HK-2 (cell line): ENCODE measurements at regions not wholly inside any gene's neighbourhood (a gene's known extent, or its start where the extent isn't known, plus 50 kb on each side); places are given as distances from the start of the nearest gene placed in this dataset.

Experiments
- DNase-seq: peaks from one replicate; pipeline ENCODE4 v3.0.0-alpha.2; 2018; ENCODE audit not compliant: unreplicated experiment

DNA sequence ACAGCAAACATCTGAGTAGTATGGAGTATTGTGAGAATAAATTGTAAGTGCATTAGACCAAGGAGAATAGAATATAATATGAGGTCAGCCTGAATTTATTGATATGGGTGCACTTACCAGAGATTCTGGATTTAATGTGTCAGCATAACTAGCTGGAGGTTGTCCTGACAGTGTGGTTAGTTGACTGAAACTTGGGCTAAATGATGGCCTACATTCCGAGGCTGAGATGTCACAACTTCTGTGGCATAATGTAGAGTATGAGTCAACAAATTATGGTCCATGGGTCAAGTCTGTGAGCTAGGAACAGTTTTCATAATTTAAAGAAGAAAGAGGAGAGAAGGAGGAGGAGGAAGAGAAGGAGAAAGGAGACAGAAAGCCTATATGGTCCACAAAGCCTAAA, 127.6 kb downstream of the QPCT start:
- no peak for DNase-seq

DNA sequence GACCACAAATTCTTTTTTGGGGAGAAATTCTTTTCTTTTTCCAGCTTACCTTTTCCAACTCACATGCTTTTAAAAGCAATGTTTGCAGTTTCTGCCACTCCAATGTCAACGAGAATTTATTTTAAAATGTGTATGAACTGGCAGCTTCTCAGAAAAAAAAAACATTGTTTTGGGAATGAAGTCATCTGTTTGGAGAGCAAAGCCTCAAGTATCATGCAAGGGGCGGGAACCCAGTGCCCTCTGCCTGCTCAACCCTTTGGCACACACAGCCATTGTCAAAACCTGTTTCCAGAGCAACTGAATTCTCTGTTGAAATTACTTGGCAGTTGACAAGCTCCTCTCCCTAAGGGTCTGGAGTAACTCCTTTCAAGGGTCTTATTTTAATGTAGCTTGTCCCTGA, 128.5 kb downstream of the QPCT start:
- DNase-seq, result no peak

DNA sequence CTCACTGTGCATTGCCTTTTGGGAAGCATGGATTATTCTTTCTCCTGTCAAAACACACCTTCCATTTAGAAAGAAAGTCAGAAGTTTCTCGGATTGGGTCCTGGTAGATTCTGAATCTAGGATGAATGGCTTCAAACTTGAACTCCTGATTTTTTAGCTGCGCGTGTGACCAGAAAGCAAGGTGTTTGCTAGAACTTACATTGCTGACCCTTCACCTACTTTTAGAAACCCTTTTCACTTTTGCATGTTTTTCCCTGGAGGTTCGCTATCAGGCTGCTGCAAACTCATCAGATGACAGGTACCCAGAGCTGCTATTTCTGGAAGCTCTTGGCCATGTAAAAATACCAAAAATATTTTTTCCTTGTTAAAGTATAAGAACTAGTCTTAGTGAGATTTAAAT, 132.0 kb downstream of the QPCT start:
- DNase-seq, result no peak

DNA sequence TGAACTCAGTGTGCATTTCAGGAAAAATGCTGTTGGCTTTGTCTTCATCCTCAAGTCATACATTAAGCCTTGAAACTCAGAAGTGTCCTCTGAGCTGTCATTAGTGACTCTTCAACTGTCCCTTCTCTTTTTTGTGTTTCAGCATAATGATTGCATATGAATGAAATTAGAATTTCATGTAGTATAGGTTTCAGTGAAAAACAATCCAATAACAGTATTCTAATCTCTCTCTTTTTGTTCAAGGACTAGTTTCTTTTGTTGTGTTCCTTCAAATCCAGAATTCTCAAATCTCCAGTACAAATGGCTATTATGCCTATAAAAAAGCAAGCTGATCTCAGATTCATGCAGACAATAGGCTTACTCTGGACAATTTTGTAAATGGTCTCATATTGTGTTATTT, 133.5 kb downstream of the QPCT start:
- DNase-seq, result no peak

DNA sequence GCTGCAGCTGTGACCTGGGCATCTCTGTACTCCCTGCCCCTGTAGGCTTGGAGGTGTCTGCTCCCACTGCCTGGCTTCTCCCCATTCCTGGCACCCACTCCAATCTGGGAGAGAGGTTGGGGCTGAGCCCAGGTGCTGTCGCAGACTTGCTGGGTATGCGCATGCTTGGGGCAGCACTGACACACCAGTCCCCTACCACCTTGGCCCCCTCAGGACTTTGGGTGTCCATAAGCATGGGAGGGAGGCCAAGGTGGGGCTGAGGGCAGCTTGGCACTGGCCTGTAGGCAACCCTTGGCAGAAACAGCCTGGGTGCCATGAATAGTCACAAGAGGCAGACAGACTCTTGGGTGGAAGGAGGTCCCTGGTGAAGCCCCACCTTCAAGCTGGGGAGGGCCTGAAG, 136.8 kb downstream of the QPCT start:
- no peak for DNase-seq

DNA sequence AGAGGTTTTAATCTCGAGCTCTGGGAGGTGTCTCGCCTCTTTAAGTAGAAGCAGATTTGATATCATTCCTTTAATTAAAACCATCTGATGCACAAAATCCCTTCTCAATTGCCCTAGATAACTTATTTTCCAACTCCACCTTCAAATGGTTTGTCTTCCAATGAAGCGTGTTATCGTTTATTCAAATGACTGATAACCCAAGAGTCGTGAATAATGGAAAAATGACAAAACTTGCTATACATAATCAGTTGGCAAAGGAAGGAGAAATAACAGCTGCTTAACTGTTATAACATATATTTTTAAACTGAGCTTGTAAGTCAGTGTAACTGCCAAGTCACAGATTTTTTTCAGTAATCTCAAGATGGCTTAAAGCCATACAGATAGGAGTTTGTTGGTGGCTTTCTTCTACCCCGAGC, 144.6 kb downstream of the QPCT start:
- DNase-seq, result no peak

DNA sequence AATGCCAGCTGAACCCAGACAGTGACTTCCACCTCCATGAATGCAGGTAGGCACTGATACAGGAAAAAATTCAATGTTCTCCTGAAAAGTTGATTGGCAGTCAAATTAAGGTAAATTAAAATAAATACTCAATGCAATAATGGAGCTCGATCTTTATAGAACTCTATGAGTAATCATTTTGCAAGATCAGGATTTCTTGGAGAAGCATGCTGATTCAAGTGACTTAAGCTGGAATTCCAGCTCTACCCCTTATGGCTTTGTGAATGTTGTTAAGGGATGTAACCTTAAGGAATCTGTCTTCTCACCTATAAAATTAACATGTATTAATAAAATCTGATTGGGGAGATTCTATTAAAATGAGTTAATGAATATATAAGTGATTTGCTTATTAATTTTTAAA, 145.1 kb downstream of the QPCT start:
- DNase-seq, result no peak

DNA sequence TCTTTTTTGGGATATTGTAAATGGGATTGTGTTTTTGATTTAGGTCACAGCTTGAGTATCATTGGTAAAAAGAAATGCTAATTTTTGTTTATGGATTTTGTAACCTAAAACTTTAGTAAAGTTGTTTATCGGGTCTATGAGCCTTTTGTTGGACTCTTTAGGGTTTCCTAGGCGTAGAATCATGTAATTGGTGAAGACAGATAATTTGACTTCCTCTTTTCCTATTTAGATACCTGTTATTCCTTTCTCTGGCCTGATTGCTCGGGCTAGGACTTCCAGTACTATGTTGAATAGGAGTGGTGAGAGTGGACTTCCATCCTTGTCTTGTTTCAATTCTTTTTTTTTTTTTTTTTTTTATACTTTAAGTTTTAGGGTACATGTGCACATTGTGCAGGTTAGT, 149.0 kb downstream of the QPCT start:
- no peak for DNase-seq

DNA sequence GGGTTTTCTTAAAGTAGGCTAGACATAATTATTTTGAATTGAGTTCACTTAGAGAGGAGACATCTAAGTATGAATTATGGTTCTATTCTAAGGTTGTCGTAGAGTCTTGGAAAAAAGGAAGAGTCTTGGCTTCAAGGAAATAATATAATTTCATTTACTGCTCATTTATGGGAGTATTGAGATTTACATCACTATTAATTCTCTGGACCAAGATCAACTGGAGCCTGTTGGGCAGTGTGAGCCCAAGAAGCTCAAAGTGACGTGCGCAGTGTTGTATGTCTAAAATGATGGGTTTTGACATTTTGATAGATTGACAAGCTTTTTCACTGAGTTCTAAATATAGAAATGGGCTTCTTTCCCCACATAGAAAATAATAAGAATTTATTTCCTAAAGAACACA, 154.7 kb downstream of the QPCT start:
- no peak for DNase-seq

DNA sequence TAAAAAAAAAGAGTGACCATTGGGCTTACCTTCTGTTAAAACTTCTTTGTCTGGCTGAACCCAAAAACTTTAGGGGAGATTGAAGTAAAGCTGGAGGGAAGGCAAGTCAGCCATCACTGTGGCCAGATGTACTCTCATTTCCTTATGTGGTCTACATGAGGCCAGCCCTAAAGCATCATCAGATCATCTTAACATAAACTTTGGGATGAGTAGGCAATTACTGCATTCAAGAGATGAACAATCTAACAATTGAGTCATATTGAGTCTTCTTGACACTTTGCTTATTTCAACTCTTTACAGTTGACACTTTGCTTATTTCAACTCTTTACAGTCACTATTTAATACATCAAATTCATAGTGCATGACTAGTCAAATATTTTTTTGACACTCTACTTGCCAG, 155.6 kb downstream of the QPCT start:
- no peak for DNase-seq

DNA sequence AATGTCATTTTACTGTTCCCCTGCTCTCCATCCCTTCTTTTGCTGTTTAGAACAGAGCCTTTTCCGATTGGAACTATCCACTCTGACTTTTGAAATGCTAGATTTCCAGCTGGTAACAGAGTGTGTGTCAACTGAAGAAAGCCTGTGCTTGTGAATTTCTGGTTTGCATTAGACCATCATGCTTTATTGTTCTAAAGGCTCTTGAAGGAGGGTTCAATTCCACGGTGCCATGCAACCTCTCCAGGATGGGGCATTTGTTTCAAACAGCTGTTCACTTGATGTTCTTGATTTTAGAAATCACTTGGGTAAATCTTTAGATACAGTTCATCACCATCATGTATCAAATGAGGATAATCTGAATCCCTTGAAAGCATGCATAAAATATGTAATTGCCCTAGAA, 156.7 kb downstream of the QPCT start:
- DNase-seq, result no peak

DNA sequence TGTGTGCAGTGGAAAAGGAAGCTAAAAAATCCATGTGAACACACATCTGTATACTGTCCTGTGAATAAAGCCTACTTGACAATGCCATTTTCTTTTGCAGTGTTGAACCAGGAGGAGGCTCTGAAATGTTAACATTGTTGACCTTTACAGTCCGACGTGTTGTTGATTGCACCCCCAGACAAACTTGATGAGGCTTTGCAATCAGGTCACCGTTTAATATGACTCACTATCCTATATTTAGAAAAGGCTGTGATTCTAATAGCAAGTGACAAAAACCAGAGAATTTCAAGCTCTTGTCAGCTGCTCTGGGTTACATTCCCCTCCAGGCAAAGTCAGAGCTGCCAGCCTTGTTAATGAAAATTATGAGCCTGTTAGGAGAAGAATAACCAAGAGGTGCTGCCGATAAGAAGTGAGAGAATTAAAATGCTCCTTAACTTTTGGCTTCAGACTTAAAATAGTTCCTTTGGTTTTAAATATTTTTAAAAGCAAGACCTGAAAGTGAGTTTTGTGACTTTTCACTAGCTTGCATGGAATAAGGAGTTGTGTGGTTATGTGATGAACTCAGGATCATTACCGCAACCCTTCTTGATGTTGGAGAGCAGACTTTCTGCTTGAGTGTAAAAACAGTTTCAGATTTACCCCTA, 162.1 kb downstream of the QPCT start:
- no peak for DNase-seq

DNA sequence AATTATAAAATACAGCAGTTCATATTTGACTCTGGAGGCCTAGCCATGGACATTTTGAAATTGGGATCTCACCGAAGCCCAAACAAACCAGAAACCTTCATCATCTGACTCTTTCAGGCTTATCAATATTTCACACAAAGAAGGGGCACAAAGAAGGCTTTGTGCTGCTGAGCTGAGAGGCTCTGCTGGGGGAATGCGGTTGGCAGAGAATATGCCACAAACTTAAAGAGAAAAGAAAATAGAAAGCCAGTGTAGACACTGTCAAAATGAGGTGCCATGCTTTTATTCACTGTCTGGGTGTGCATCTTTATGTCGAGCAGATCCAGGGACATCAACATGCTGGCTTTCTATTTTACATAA, 162.6 kb downstream of the QPCT start:
- no peak for DNase-seq

DNA sequence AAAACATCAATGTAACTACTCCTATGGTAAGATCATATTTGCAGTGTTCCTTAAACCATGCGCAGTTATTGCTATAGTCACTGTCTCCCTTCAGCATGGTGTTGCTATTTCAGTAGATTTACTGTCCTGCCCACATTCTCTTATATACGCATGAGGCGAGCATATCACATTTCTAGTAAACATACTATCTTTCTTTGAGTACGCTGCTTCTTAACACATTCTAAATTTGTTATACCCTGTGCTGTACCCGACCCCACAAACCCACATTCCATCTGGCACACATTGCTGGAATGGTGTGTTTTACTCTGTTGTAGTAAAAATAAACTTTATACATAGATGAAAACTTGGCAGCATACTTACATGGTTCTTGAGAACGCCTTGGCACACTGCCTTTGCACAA, 163.3 kb downstream of the QPCT start:
- no peak for DNase-seq

DNA sequence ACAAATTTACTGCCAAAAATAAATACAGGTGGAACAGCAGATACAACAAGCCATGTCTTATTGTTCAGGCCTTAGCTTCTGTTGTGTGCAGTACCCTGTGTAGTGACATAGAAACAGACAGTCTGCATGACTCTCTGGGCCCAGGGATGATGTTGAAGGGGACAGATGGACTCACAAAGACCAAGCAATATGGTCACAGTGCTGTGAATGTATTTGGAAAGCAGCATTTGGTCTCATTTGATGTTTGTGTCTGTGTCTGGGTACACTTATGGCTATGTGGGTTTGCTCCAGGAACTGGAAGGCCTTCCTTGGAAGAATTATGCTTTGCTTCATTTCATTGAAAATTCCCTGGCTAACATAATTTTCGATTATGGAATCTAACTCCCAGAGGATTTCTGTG, 158.5 kb downstream of the CDC42EP3 start:
- no peak for DNase-seq

DNA sequence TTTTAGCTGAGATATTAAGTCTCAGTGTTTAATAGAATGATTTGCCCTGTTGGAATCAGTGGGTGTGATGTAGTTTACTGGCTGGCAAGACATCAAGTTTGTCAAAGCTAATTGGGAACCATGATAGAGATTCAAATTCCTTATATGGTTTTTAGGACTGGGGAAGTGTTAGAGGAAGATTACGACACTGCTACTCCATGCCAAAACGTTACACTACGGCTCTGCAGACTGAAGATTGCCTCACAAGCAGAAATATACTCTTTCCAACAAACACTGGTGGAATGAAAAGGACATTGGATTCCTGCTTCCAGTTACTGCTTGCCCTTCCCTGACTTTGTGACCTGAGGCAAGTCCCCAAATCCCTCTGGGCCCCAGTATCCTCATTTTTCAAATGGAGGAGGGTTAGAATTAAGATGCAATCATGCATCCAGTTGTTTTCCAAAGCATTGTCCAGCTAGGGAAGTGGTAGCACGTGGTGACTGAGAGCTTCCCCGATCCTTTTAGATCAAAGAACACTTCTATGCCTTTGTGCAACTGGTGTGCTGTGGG, 147.6 kb downstream of the CDC42EP3 start:
- DNase-seq, result no peak

DNA sequence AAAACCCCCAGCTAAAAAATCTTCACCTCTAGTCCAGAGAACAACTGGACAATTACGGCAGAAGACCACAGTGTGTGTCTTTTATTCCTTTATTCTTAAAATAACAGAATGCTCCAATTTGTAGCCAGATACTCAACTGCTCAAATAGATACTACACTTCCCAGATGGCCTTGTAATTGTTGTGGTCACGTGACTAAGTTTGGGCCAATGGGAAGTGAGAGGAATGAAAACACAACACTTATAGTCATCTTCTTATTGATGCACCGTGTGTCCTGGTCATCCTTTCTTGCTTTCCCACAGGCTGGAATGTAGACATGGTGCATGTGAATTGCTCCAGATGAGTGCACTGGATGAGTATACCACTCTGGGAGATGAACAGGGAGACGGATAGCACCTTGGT, 145.1 kb downstream of the CDC42EP3 start:
- DNase-seq, result no peak

DNA sequence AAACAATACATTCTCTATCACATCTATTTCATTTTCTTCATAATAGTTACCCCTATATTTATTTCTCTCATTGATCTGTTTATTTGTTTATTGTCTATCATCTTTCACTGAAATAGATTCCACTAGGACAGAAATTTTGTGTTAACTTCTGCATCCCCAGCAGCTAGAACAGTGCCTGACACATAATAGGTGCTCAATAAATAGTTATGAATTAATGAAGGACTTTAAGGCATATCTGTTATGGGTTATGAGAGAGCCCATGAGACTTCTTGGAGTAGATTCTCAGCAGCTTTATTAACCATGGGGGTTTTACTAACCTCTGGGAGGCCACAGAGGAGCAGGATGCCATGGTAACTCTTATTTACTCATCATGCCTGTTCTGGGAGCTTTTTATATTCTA, 144.6 kb downstream of the CDC42EP3 start:
- no peak for DNase-seq

DNA sequence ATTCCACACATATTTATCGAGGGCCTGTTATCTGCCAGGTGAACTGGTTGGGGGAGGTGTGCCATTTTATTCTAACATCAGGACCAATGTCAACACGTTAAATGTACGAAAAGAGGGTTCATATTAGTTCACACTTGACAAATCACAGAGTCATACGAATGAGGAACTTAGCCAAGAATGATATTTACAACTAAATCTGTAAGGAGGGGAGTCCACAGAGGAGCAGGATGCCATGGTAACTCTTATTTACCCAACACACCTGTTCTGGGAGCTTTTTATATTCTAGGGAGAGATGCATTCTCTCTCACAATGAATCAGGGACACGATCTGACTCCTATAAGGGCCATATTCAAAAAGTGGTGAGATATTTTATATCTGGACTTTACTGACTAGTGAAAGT, 144.1 kb downstream of the CDC42EP3 start:
- DNase-seq, result no peak

DNA sequence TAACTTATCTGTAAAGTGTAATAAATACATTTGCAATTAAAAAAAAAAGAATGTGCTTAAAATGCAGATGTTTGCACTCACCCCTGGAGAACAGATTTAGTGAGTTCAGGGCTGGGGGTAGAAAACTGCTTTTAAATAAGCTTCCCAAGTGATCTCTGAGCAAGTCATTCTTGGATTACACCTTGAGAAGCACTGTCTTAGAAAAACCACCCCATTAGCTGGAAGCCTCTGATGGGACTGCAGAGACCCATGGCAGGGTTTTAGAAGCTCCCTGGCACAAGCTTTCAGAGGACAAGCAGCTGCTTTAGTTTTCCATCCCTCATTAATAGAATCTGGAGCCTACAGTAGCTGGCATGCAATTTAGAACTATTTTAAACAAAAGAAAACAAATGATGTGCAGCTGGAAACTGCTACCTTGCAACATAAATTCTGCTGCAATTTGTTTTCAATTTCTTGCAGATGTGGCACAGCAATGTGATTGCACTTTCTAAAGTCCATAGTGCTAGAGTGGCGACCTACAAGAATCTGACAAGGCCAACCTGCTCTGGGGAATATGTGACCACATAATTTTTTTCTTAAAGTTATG, 141.5 kb downstream of the CDC42EP3 start:
- no peak for DNase-seq

DNA sequence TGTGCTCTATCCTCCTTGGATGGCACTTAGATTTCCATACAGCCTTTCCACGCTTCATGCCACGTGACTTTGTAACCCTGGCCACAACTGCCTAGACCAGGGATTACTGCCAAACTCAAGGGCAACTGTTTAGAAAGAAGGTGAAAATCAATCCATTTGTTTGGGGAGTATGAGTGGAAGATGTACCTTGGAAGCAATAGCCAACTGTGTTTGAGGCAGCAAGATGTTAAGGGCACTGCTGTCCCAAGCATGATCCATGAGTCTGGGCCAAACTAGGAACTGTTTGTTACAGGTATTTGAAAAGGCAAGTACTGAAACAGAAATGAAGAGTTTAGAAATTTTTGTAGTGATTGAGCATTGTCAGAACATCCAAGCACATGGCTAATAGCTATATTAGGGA, 138.9 kb downstream of the CDC42EP3 start:
- DNase-seq, result no peak

DNA sequence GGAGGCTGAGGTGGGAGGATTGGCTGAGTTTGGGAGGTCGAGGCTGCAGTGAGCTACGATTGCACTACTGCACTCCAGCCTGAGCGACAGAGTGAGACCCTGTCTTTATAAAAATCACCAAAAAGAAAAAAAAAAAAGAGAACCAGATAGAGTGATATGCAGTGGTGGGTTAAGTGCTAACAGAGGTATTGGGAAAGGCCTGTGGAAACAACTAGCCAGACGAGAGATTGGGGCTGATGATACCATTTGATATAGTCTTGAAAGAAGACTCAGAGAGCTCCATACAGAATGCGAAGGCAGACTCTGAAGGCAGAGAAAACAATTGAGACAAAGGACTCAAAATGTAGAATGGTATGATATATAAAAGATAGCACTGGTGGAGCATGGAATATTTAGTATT, 134.1 kb downstream of the CDC42EP3 start:
- no peak for DNase-seq

DNA sequence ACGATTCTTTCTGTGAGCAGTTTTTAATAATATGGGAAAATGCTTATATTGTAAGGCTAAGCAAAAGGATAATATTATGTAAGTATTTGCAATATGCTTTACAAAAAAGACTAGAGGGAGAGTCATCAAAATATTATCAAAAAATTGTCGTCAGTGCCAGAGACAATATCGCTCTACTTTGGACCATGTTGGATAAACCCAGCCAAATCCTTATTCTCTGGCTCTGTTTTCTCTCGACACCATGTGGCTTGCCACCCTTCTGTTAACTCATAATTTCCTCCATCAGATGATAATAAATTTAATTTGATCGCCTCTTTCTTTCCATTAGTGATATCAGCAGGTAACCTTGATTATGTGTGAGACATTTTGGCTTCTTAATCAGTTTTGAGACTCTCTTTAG, 129.9 kb downstream of the CDC42EP3 start:
- no peak for DNase-seq

DNA sequence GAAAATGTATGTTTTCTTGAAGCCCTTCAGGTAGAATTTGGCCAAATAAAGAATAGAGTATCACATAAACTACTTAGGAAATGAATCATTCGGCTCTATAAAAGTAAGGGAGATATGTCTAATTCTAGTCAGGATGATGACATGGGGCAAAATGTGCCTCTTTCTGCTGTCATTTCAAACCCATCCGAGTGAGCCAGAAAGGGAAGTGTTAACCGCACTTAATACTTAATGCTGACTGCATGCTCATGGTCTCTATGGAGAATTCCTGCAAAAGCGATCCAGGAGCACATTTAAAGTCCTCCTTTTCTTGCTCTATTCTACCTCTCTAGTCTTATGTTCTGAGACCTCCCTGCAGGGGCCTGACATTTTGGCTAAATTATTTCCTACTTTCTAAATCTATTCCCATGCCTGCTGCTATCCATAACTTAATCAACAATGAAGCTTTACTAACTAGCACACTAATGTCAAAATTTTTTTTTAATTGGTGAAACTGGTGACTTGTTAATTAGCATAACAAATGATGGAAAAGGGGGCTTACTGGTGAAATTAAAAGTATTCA, 127.4 kb downstream of the CDC42EP3 start:
- no peak for DNase-seq
